Lower leg skin (tissue), 3 donors: ENCODE measurements at regions not wholly inside any gene's neighbourhood (a gene's known extent, or its start where the extent isn't known, plus 50 kb on each side); places are given as distances from the start of the nearest gene placed in this dataset.

Experiments used
- POLR2A ChIP-seq, 2 donors: fragments of 450-650 bp; IDR thresholded peaks; one replicate each; pipeline ENCODE4 v1.6.1; 2016 to 2017; ENCODE audit warnings: antibody characterized with exemption in 2 of 2, mild to moderate bottlenecking in 1 of 2, moderate library complexity in 1 of 2
- TF ChIP-seq, protein P1 (sequence below), 3 donors: fragments of 450-650 bp; IDR thresholded peaks; one replicate each; pipeline ENCODE4 v1.5.1; 2016; ENCODE audit warnings: antibody characterized with exemption in 3 of 3, mild to moderate bottlenecking in 3 of 3, moderate library complexity in 2 of 3

DNA sequence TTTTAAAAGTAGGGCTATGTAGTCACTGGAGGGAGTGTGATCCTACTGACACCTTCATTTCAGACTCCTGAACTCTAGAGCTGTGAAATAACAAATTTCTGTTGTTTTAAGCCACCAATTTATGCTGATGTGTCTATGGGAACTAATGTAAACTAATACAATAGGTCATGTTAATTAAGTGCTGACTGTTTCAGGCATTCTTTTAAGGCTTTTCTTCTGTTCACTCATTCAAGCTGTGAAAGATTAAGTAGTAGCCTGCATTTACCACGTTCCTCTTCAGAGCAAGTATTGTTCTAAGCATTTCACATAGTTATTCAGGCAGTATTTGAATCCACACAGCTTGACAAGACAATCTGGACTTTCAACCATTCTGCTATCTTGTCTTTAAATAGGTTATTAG is 1135.0 kb downstream of the SLITRK1 start:
- TF ChIP-seq, protein P1, sequence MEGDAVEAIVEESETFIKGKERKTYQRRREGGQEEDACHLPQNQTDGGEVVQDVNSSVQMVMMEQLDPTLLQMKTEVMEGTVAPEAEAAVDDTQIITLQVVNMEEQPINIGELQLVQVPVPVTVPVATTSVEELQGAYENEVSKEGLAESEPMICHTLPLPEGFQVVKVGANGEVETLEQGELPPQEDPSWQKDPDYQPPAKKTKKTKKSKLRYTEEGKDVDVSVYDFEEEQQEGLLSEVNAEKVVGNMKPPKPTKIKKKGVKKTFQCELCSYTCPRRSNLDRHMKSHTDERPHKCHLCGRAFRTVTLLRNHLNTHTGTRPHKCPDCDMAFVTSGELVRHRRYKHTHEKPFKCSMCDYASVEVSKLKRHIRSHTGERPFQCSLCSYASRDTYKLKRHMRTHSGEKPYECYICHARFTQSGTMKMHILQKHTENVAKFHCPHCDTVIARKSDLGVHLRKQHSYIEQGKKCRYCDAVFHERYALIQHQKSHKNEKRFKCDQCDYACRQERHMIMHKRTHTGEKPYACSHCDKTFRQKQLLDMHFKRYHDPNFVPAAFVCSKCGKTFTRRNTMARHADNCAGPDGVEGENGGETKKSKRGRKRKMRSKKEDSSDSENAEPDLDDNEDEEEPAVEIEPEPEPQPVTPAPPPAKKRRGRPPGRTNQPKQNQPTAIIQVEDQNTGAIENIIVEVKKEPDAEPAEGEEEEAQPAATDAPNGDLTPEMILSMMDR (IDR thresholded peaks at IDR 0.05) = no peak
- no peak for TF ChIP-seq POLR2A (IDR thresholded peaks at IDR 0.05)
